Tibial nerve (tissue), 4 donors: ENCODE measurements at regions not wholly inside any gene's neighbourhood (a gene's known extent, or its start where the extent isn't known, plus 50 kb on each side); places are given as distances from the start of the nearest gene placed in this dataset.

ENCODE experiments used
- EP300 ChIP-seq, 2 donors: sonication (generic); formaldehyde crosslinking; IDR thresholded peaks; one replicate each; pipeline ENCODE4 v1.6.1; 2017; ENCODE audit warnings: antibody characterized with exemption in 2 of 2, mild to moderate bottlenecking in 1 of 2
- POLR2A ChIP-seq, 2 donors: fragments of 450-650 bp; IDR thresholded peaks; one replicate each; pipeline ENCODE4 v1.6.1; 2017; ENCODE audit warnings: antibody characterized with exemption in 2 of 2, mild to moderate bottlenecking in 2 of 2, moderate library complexity in 2 of 2
- TF ChIP-seq, protein P1 (sequence below), 5 experiments: fragments of 200-600 bp in 3 of 5; fragments of 450-650 bp in 2 of 5; sonication (generic) in 3 of 5; IDR thresholded peaks; one replicate each; pipeline ENCODE4 v1.5.1; 2016 to 2019; ENCODE audit warnings: antibody characterized with exemption in 5 of 5, mild to moderate bottlenecking in 3 of 5, moderate library complexity in 2 of 5

DNA sequence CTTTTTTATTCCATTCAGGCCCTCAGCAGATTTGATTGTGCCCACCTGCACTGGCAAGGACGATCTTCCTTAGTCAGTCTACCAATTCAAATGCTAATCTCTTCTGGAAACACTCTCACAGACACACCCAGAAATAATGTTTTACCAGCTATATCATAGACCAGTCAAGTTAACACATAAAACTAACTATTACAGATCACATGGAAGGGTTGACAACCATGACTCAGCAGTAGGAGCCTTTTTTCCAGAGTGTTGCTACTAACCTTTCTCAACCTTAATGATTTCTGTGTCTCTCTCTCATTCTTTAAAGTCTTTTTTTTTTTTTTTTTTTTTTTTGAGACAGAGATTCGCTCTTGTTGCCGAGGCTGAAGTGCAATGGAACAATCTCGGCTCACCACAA, 68.7 kb upstream of the KCNK12 start:
- TF ChIP-seq, protein P1, sequence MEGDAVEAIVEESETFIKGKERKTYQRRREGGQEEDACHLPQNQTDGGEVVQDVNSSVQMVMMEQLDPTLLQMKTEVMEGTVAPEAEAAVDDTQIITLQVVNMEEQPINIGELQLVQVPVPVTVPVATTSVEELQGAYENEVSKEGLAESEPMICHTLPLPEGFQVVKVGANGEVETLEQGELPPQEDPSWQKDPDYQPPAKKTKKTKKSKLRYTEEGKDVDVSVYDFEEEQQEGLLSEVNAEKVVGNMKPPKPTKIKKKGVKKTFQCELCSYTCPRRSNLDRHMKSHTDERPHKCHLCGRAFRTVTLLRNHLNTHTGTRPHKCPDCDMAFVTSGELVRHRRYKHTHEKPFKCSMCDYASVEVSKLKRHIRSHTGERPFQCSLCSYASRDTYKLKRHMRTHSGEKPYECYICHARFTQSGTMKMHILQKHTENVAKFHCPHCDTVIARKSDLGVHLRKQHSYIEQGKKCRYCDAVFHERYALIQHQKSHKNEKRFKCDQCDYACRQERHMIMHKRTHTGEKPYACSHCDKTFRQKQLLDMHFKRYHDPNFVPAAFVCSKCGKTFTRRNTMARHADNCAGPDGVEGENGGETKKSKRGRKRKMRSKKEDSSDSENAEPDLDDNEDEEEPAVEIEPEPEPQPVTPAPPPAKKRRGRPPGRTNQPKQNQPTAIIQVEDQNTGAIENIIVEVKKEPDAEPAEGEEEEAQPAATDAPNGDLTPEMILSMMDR (IDR thresholded peaks at IDR 0.05), result no peak
- TF ChIP-seq POLR2A (IDR thresholded peaks at IDR 0.05) (no peak), EP300 (IDR thresholded peaks at IDR 0.05) (no peak)
